Activated naive CD8-positive, alpha-beta T cell (primary cell): ENCODE measurements at regions not wholly inside any gene's neighbourhood (a gene's known extent, or its start where the extent isn't known, plus 50 kb on each side); places are given as distances from the start of the nearest gene placed in this dataset.

Source experiments
- H3K27ac Mint-ChIP-seq: one replicate; pipeline ENCODE4 v1.8.0; 2021; ENCODE audit warnings: mixed read lengths
- H3K27me3 Mint-ChIP-seq: one replicate; pipeline ENCODE4 v1.8.0; 2021; ENCODE audit warnings: mixed read lengths
- H3K36me3 Mint-ChIP-seq: one replicate; pipeline ENCODE4 v1.8.0; 2021; ENCODE audit warnings: mixed read lengths
- H3K4me1 Mint-ChIP-seq: one replicate; pipeline ENCODE4 v1.8.0; 2021; ENCODE audit warnings: low read depth, mixed read lengths
- H3K4me3 Mint-ChIP-seq: one replicate; pipeline ENCODE4 v1.8.0; 2021; ENCODE audit warnings: mild to moderate bottlenecking, mixed read lengths
- H3K9me3 Mint-ChIP-seq: one replicate; pipeline ENCODE4 v1.8.0; 2021; ENCODE audit warnings: low read depth, mixed read lengths

DNA sequence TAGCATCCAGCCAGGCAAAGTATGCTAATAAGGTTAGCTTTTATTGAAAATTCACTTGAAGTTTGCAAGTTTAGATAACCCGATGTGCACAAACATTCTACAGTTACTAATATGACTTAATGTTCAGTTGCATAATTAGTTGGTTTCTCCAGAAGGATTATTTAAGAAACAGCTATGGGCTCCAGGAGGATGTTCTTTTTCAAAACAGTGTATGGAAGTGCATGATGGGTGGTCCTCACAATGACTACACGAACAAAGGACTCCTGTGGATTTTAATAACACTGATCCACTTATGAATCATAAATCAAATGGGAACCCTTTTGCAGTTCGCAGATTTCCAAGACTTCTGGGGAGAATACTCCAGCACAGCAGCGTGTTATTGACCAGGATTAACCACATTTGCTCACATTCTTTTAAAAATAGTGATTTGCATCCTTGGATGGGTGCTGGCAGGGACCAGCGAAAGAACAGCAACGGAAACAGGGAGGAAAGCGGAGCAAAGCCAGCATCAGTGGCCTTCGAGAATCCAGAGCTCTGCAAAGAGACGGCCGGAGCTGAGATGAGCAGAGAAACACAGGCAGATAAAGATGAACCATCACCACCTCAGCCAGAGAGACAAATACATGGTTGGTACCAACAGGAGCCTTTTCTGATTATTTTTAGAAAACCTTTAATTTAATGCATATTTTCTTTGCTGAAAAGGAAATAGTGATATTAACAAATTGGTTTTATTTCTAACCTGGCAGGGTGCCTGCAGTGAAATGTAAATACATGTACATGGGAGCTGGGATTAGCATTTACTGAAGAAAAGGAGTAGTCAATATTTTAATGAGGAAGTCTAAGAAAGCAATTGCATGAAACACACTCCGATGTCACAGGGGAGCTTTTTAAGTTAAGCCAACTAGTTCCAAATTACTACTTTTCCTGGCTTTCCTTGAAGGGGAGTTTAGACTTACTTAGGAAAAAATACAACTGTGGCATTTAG lies 623.2 kb upstream of the ZFHX3 start:
- Mint-ChIP-seq H3K36me3 (no peaks in the 10 kb centered on the region), H3K27me3 (peaks cover 10% of the 10 kb centered on the region), H3K27ac (no peak overlapping the region), H3K9me3 (peaks cover 13% of the 10 kb centered on the region), H3K4me3 (no peak overlapping the region), H3K4me1 (no peaks in the 10 kb centered on the region)

DNA sequence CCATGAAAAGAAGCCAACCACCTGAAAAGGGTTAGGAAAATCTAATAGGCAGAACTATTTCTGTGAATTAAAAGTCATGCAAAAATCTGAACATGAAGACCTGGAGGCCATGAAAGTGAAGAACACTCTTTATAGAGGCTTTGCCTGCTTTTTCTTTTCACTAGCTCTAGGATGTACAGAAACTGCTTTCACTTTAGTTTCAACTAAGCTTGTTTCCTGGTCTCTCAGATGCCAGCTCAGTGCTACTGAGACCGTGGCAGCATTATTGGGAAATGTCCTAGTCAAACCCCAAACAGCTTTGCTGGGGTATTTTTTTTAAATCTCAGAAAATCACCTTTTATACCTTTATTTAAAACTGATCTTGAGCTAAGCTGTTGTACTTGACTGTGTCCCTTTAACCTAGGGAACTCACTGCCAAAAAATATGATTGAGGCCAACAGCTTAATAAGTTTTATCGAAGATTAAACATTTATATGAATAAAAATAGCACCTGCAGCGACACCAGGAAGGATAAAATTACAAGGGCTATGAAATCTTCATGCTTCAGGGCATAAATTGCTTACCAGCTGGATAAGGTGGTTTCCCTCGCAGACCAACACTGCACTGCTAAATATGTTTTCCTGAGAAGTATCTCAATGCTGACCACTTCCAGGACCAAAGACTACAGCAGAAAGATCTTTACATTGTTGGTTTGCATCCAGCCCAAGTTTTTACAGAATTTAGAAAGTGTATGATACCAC lies 621.8 kb upstream of the ZFHX3 start:
- Mint-ChIP-seq H3K4me3 (no peak overlapping the region), H3K27ac (no peak overlapping the region), H3K4me1 (no peaks in the 10 kb centered on the region), H3K36me3 (no peaks in the 10 kb centered on the region), H3K9me3 (peaks cover 13% of the 10 kb centered on the region), H3K27me3 (peaks cover 10% of the 10 kb centered on the region)

DNA sequence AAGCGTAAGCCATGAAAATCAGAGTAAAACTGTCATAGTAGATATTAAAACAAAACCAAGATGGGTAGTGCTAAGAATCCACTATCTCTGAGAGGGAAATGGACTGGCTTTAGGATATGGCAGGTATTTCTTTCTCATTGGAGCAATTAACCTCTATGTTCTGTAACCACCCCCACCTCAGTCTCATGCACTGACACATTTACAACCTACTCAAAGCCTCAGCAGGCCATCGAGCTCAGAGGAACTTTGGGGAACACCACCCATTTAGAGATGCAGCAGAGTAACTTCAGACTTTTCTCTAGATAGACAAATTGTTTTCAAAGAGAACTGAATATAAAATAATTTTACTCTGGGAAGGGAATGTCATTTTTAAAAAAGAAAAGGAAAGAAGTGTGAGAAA lies 615.8 kb upstream of the ZFHX3 start:
- no peak overlapping the region for H3K27ac Mint-ChIP-seq
- H3K4me3 Mint-ChIP-seq: no peak overlapping the region
- no peaks in the 10 kb centered on the region for H3K4me1 Mint-ChIP-seq
- peaks cover 3% of the 10 kb centered on the region for H3K27me3 Mint-ChIP-seq
- H3K9me3 Mint-ChIP-seq: peaks cover 7% of the 10 kb centered on the region
- no peaks in the 10 kb centered on the region for H3K36me3 Mint-ChIP-seq

DNA sequence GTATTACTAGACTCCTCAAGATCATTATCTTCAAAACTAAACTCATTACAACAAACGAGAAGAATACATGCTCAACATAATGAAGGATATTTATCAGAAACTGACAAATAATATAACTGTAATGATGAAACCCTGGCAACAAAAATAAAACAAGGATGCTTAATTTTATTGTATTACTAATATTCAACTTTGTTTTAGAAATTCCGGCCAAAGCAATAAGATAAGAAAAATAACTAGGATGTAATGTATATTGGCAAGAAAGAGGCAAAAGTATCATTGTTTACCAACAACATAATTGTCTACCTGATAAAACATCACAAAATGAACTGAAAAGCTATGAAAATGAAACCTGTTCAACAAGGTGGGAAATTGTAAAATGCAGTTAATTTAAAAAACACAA lies 588.3 kb upstream of the ZFHX3 start:
- Mint-ChIP-seq H3K36me3 (no peaks in the 10 kb centered on the region), H3K9me3 (peaks cover 8% of the 10 kb centered on the region), H3K27me3 (no peaks in the 10 kb centered on the region), H3K4me3 (no peak overlapping the region), H3K4me1 (no peaks in the 10 kb centered on the region), H3K27ac (no peak overlapping the region)

DNA sequence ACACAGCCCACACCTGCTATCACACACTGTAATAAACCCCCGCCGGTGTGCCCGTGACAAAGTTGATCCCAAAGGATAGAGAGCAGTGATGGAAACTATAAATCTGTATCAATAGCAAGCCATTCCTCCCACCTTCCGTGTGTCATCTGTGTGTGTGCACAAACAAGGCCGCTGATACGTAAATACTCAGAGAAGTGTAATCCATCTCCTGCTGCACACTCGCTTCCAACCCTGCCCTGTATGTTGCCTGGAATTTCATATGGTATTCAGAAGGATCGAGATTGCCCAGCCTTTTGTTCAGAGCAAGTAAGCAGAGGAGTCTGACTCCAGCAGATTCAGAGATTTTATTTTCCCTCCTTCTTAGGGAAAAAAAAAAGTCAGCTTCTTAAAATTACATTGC lies 581.1 kb upstream of the ZFHX3 start:
- Mint-ChIP-seq H3K4me3 (no peak overlapping the region), H3K27ac (no peak overlapping the region), H3K27me3 (no peaks in the 10 kb centered on the region), H3K36me3 (no peaks in the 10 kb centered on the region), H3K9me3 (no peaks in the 10 kb centered on the region), H3K4me1 (no peaks in the 10 kb centered on the region)

DNA sequence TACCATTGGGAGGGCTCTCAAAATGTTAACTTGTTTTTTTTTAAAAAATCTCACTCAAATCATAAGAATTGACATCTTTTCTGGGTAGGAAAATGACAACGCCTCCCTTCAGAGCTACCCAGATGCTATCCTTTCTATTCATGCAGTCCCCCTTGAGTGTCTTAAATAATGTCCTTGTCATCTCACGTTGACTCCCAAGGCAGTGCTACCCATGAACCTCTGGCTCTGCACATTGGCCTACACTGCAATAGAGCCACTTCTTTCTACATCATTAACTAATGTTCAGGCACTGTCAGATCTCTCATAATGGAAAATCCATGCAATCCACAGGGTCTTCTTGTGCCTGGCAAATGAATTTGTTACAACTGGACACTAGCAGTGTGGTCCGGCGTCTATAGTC lies 569.8 kb upstream of the ZFHX3 start:
- no peaks in the 10 kb centered on the region for H3K36me3 Mint-ChIP-seq
- no peak overlapping the region for H3K27ac Mint-ChIP-seq
- no peak overlapping the region for H3K4me3 Mint-ChIP-seq
- no peaks in the 10 kb centered on the region for H3K9me3 Mint-ChIP-seq
- peaks cover 10% of the 10 kb centered on the region for H3K27me3 Mint-ChIP-seq
- H3K4me1 Mint-ChIP-seq: no peaks in the 10 kb centered on the region

DNA sequence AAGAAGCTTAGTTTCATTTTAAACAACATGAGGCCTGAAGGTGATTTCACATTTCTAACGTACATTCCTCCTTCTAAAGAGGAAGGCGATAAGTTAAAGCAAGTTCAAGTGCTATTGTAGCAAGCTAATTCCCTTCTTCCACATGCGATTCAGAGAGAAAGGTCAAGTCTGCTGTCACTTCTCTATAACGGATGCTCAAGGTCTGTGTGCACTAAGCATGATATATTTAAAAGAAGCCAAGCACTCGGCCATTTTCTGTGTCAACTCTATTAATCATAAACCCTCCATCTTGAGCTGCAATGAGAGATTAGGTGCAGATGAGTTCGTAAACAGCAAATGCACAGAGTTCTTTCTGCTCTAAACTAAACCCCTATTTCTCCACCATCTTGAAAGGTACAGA lies 568.8 kb upstream of the ZFHX3 start:
- no peaks in the 10 kb centered on the region for H3K36me3 Mint-ChIP-seq
- no peaks in the 10 kb centered on the region for H3K4me1 Mint-ChIP-seq
- H3K27ac Mint-ChIP-seq: no peak overlapping the region
- no peak overlapping the region for H3K4me3 Mint-ChIP-seq
- H3K27me3 Mint-ChIP-seq: peaks cover 10% of the 10 kb centered on the region
- H3K9me3 Mint-ChIP-seq: no peaks in the 10 kb centered on the region

DNA sequence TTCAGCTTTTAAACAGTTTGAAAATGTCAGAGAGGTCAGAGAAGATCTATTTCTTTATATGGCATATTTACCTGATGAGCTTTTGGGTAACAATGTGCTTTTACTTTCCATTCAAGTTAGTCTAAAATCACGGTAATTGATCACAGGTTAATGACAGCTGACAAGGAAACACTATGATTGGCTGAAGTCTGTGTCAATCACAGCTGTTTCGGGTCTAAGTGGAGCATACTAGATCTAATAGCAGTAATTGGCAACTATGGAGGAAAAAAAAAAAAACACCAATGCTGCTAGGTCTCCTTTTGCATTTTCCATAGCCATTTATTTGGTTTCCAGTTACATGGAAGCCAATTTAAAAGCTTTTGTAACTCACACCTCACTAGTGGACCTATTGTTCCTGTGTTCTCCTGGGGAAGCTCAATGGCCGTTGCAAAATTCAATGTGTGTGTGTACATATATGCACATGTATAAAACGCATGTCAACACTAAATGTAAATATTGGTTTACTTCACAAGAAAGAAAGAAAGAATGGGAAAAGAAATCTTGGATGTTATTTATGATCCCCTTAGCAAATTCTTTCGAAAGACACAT lies 568.3 kb upstream of the ZFHX3 start:
- Mint-ChIP-seq H3K36me3 (no peaks in the 10 kb centered on the region), H3K4me3 (no peak overlapping the region)

DNA sequence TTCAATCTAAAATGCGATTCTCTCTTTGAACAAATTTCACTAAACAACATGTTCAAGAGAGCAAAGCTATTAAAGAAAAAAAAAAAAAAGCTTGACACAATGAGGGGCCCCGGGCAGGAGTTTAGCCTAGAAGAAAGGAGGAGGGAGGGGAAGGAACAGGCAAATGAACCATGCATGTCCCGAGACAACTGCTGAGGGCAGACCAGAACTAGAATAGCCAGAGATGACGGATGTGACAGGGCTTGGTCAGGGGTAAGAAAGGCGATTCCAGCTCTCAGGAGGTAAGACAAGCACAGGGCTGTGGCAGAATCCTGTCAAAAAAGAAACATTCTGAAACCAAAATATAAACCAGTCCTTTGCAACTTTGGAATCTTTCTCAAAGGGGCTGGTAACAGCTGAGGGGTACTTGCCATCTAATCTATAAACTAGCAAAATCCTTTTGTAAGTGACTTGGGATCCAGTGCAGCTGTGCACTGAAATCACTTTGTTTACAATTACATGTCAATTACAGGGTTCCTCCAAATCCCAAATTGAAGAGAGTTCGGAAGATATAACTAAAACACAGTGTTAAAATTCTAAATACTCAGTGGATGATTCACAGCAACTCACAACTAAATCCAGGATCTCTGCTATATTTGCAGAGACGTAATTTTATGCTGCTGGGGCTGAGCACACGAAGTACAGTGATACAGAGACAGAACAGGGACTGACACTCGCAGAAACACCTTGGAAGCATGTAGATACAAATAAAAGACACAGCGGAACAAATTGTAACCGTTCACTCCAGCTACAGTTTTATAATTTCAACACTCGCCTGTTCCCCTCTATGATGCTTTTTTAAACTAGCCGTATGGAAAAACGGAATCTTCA lies 567.4 kb upstream of the ZFHX3 start:
- Mint-ChIP-seq H3K27ac (no peak overlapping the region), H3K9me3 (no peaks in the 10 kb centered on the region), H3K4me3 (no peak overlapping the region), H3K4me1 (no peaks in the 10 kb centered on the region), H3K36me3 (no peaks in the 10 kb centered on the region), H3K27me3 (peaks cover 11% of the 10 kb centered on the region)

More for the DNA sequence above, 568.3 kb upstream of the ZFHX3 start:
- Mint-ChIP-seq H3K4me1 (no peaks in the 10 kb centered on the region), H3K27ac (no peak overlapping the region), H3K27me3 (peaks cover 10% of the 10 kb centered on the region), H3K9me3 (no peaks in the 10 kb centered on the region)

DNA sequence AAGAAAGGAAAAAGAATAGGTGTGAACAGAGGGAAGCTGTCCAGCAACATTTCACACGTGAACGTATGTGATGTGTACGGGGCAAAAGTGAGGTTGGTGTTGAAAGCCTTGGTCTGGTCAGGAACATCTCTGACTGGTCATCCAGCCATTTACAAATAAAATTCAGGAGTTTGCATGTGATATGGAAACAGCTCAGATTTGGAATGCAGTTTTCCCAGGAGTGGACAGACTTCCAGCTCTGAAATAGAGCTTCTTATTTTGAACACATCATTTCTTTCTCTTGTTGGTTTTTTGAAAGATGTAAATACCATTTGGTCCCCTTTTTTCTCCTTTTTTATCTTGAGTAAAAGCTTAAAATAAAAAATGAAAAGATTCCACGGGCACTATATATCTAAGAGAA lies 566.2 kb upstream of the ZFHX3 start:
- no peaks in the 10 kb centered on the region for H3K4me1 Mint-ChIP-seq
- no peaks in the 10 kb centered on the region for H3K36me3 Mint-ChIP-seq
- H3K27me3 Mint-ChIP-seq: peaks cover 11% of the 10 kb centered on the region
- no peak overlapping the region for H3K27ac Mint-ChIP-seq
- H3K4me3 Mint-ChIP-seq: no peak overlapping the region
- no peaks in the 10 kb centered on the region for H3K9me3 Mint-ChIP-seq

DNA sequence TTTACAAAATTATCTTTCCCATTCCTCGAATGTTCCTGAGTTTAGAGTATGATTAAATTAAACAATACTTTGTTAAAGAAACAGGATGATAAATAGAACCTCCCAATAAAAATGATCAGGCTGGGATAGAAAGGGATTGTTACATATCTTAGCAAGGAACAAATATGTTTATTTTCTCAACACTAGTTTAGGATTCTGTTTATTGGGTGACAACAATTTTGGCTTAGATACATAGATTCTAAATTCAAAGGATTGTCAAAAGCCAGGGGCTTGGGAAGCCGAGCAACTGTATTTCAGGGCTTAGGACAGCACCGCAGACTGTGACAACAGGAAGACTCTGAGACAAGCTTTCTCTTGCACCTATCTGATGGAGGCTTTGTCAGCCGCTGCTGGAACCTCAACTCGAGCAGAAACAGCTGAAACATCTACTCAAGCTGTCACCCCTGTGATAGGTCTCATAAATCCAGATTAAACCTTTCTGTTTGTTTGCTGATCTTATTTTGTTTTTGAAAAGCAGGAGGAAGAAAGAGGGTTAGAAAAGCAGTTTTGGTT lies 562.8 kb upstream of the ZFHX3 start:
- Mint-ChIP-seq H3K36me3 (no peaks in the 10 kb centered on the region), H3K27me3 (peaks cover 12% of the 10 kb centered on the region), H3K4me3 (no peak overlapping the region), H3K4me1 (no peaks in the 10 kb centered on the region), H3K27ac (no peak overlapping the region), H3K9me3 (no peaks in the 10 kb centered on the region)

DNA sequence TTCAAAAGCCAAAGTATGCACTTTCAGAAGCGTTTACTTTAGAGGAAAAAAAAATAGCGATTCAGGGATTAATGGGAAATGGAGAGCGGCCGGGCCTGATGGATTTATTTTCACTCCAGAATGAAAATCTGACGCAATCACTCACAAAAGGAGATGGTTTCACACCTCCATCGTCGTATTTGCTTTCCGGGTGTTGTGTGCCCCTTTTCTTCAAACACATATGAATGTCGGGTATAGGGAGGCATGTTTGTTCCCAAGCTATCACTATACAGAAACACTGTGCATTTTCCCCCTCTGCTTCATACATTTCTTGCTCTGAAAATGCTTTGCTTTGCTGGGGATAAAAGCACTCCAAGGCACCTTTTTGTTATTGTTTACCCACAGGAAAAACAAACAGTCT lies 562.2 kb upstream of the ZFHX3 start:
- Mint-ChIP-seq H3K4me3 (no peak overlapping the region), H3K9me3 (no peaks in the 10 kb centered on the region), H3K4me1 (no peaks in the 10 kb centered on the region), H3K27me3 (peaks cover 10% of the 10 kb centered on the region), H3K36me3 (no peaks in the 10 kb centered on the region), H3K27ac (no peak overlapping the region)

DNA sequence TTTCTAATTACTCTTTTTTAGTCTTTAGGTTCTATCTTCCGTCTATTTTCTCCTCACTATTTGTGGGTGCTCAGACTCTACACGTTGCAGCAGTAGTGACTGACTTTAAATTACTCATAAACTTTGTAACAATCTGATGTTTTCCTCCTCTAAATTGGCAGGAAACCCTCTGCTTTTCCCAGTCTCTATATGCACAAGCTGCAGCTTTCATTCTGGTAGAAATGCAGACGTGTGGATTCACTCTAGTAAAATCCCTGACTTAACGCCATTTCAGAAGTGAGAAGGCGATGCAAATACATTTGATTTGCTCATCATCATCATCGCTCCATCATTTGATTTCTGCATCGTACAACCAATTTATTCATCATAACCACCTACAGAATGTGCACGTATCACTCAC lies 561.0 kb upstream of the ZFHX3 start:
- Mint-ChIP-seq H3K36me3 (no peaks in the 10 kb centered on the region), H3K27me3 (peaks cover 8% of the 10 kb centered on the region), H3K4me1 (no peaks in the 10 kb centered on the region), H3K27ac (no peak overlapping the region), H3K9me3 (no peaks in the 10 kb centered on the region), H3K4me3 (no peak overlapping the region)

DNA sequence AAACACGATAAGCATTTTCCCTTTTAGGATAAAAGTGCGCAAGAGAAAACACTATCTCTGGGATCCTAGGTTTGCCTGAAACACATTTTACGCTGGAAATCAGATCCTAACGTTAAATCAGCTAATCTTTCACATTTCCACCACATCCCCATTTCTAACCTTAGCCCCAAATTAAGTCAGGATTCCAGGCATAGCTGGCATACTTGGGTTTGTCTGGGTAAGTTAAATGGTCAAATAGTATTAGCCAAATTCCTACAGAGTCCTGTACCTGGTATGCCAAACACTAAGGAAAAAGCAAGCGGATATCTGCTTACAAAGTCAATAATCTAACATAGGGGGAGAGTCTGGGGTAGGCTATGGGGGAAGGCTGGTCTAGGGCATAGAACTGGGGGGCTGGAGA lies 557.4 kb upstream of the ZFHX3 start:
- H3K27me3 Mint-ChIP-seq: peaks cover 4% of the 10 kb centered on the region
- no peak overlapping the region for H3K4me3 Mint-ChIP-seq
- H3K9me3 Mint-ChIP-seq: no peaks in the 10 kb centered on the region

More for the DNA sequence above, 557.4 kb upstream of the ZFHX3 start:
- no peaks in the 10 kb centered on the region for H3K4me1 Mint-ChIP-seq
- H3K36me3 Mint-ChIP-seq: no peaks in the 10 kb centered on the region
- H3K27ac Mint-ChIP-seq: no peak overlapping the region
